SIG-M5 treated with dmso at 0.1 percent for 504 hours (cell line): ENCODE measurements at regions not wholly inside any gene's neighbourhood (a gene's known extent, or its start where the extent isn't known, plus 50 kb on each side); places are given as distances from the start of the nearest gene placed in this dataset.

ENCODE experiments used
- DNase-seq: peaks from one replicate; lab custom pipeline; 2025; ENCODE audit not compliant: unreplicated experiment; lab: John Stamatoyannopoulos, UW

GRCh38 chr6:147126618-147127022 is 77.6 kb upstream of the STXBP5 start:
- no peak for DNase-seq

- DNase-seq: no peak
These were observed 76.6 kb upstream of the STXBP5 start for GRCh38 chr6:147127587-147127986.

DNA sequence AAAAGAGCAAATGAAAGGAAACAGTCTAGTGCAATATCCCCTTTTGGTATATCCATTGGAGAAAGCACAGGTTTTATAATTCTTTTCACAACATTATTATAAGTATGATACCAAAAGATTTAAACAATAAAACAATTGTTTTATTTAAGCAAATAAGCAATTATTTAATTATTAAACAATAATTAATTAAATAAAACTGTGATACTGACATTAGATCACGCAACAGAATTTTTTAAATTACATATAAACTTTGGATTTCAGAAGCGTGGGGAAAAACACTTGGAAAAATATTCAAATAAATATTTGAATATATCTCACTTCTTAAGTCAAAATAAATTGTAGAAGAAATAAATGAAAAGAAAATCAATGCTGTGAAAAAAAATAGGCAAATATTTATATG is 76.2 kb upstream of the STXBP5 start:
- DNase-seq: no peak

DNA sequence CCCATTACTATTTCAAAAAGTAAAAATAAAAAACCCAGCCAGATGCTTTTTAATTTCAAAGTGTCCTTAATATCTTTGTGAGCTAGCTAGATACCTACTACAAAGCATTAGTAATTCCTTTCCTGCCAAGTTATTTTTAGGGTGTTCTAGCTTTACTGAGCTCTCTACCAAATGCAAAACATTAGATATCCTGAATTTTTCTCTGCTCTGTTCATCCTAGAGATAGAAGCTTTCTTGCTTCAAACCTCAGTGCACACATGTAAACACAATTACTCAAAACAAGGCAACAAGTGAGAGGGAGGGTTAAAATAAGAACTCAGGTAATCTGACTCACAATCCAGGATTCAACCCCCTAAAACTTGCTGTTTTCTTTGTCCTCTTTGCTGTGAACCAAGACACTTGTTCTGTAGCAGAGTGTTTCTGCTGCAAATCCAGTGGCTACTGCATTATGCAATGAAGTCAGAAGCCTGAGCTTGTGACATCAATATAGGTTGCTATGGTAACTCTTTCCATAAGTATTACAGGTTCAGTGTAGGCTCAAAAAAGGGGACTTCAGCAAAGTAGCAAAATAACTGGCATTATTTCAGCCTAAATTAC is 72.6 kb upstream of the STXBP5 start:
- DNase-seq: peak; percentile 20

- no peak for DNase-seq
These were observed 71.3 kb upstream of the STXBP5 start for GRCh38 chr6:147132889-147133288.

- no peak for DNase-seq
These were observed 70.5 kb upstream of the STXBP5 start for GRCh38 chr6:147133669-147134068.

GRCh38 chr6:147135211-147135681 is 69.0 kb upstream of the STXBP5 start:
- DNase-seq: peak; percentile 11

DNA sequence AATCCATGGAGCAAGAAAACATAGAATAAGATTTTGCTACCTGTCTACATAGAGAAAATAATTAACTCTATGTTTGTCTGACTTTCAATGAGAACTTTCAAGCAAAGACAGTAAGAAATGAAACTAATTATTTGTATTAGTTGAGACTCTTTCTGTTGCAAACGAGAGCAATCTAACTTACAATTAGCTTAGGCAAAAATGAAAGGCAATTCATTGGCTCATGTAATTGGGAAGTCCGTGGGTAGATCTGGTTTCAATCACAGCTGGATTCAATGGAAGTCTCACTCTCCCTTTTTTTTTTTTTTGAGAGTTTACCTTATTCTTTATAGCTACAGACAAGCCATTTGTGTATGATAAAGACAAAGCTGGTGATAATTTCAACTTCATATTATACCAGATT is 68.2 kb upstream of the STXBP5 start:
- DNase-seq: no peak

DNA sequence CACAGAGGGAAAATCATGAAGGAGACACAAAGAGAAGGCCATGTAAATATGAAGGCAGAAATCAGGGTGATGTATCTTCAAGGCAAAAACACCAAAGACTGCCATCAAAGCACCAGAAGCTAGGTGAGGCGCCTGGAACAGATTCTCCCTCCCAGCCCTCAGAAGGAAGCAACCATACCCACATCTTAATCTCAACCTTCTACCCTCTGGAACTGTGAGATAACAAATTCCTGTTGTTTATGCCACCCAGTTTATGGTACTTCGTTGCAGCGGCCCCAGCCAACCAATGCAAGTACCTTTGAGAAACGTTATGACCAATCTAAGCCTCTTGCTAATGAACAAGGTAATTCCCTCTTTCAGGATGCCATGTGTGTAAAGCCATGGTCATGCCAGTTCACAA is 66.2 kb upstream of the STXBP5 start:
- no peak for DNase-seq

DNA sequence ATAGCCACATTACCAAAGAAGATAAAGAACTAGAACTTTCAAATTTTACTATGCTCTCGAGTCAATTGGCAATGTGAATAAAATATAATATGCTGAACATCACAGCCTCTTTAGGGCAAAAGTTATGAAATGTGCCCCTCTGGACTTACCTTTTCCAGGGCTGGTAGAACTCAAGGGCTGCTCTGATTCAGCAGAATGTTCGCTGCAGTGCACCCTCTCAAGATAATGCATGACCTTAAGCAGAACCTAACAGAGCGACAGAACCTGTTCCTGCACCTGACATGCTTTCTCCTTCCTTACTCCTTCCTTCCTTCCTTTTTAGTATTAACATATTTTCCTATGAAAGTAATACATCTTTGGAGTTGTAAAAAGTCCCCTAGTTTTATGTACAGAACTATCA is 65.4 kb upstream of the STXBP5 start:
- no peak for DNase-seq

DNA sequence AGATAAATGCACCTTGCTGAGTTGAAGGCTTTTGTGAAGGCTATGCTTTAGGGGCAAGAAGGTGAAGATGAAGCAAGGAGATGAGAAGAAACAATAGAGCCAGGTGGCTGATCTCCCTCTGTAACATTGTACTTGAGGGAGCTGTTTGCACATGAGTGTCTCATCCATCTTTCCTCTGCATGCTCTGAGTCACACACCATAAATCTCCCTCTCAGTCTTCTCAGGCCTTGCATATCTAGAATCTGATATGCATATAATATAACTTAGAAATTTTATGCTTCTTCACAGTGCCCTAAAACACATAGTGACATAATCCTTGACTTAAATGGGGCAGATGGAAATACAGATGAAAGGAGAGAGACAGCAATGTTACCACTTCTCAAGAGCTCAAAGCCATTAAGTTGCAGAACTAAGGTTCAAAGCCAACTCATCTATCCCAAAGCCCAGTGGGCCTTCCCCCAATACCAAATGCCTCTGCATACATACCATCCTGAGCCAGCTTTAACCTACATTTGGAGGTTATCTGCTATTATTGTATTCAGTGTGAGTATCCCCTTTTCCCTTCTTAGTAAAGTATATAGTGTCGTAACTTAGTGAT is 62.4 kb upstream of the STXBP5 start:
- DNase-seq: no peak

- no peak for DNase-seq
These were observed 61.5 kb upstream of the STXBP5 start for GRCh38 chr6:147142684-147143245.

DNA sequence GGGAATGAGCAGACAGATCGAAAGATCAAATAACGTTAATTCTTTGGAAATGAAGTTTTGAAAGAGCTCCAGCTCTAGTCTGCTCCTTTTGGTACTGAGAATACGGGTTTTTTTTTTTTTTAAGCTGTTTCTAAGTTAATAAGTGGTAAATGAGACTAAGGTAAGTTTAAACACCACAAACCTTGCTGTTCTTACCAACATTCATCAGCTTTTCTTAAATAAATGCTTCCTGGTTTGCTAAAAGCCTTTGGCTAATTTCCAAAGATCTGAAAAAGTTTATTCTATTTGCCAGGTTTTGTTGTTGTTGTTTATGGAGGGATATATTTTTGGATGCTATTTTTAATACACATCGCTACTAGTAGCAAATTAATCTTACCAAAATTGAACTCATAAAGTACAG is 55.1 kb upstream of the STXBP5 start:
- DNase-seq: no peak

- no peak for DNase-seq
These were observed 54.4 kb upstream of the STXBP5 start for GRCh38 chr6:147149826-147150225.

- DNase-seq: no peak
These were observed 53.9 kb upstream of the STXBP5 start for GRCh38 chr6:147150293-147150692.
